ENCODE measurements at regions not wholly inside any gene's neighbourhood (a gene's known extent, or its start where the extent isn't known, plus 50 kb on each side); places are given as distances from the start of the nearest gene placed in this dataset.

DNA sequence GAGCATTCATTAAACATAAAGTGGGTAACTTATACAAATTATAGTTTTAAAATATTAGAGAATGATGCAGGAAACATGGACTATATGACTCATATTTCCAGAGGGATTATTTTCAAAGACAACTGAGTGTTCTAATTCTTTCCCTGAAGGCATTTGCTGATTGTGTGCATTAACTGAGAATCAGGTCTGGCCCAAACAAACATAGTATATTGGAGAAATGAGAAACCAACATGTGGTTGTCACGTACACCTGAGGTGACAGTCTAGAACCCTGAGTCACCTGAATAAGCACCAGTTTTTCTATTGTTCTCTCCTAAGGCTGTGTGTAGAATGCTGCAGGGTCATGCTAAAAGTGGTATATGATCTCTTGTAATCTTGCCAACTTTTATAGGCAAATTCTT is 1125.7 kb downstream of the XPNPEP1 start:
- TF ChIP-seq, protein P1, sequence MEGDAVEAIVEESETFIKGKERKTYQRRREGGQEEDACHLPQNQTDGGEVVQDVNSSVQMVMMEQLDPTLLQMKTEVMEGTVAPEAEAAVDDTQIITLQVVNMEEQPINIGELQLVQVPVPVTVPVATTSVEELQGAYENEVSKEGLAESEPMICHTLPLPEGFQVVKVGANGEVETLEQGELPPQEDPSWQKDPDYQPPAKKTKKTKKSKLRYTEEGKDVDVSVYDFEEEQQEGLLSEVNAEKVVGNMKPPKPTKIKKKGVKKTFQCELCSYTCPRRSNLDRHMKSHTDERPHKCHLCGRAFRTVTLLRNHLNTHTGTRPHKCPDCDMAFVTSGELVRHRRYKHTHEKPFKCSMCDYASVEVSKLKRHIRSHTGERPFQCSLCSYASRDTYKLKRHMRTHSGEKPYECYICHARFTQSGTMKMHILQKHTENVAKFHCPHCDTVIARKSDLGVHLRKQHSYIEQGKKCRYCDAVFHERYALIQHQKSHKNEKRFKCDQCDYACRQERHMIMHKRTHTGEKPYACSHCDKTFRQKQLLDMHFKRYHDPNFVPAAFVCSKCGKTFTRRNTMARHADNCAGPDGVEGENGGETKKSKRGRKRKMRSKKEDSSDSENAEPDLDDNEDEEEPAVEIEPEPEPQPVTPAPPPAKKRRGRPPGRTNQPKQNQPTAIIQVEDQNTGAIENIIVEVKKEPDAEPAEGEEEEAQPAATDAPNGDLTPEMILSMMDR (IDR thresholded peaks at IDR 0.05; ENCODE audit: low read depth, low read length, missing input control) = no peak
- TF ChIP-seq, protein P2, sequence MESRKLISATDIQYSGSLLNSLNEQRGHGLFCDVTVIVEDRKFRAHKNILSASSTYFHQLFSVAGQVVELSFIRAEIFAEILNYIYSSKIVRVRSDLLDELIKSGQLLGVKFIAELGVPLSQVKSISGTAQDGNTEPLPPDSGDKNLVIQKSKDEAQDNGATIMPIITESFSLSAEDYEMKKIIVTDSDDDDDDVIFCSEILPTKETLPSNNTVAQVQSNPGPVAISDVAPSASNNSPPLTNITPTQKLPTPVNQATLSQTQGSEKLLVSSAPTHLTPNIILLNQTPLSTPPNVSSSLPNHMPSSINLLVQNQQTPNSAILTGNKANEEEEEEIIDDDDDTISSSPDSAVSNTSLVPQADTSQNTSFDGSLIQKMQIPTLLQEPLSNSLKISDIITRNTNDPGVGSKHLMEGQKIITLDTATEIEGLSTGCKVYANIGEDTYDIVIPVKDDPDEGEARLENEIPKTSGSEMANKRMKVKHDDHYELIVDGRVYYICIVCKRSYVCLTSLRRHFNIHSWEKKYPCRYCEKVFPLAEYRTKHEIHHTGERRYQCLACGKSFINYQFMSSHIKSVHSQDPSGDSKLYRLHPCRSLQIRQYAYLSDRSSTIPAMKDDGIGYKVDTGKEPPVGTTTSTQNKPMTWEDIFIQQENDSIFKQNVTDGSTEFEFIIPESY (IDR thresholded peaks at IDR 0.05) = no peak
- TF ChIP-seq RAD21 (IDR thresholded peaks at IDR 0.05) = no peak
- no peak for TF ChIP-seq SP1 (IDR thresholded peaks at IDR 0.05)
- TF ChIP-seq EGR1 (IDR thresholded peaks at IDR 0.05; ENCODE audit: low read depth in 2 of 2) = no peak
- no peak for TF ChIP-seq YY1 (IDR thresholded peaks at IDR 0.05)
- no peak for TF ChIP-seq TAF1 (conservative IDR thresholded peaks at IDR 0.05)
- no peak for TF ChIP-seq JUND (IDR thresholded peaks at IDR 0.05)
- TF ChIP-seq, protein P3, sequence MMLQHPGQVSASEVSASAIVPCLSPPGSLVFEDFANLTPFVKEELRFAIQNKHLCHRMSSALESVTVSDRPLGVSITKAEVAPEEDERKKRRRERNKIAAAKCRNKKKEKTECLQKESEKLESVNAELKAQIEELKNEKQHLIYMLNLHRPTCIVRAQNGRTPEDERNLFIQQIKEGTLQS (IDR thresholded peaks at IDR 0.05) = no peak

Data from liver (tissue), 3 donors.